ENCODE measurements at regions not wholly inside any gene's neighbourhood (a gene's known extent, or its start where the extent isn't known, plus 50 kb on each side); places are given as distances from the start of the nearest gene placed in this dataset.

DNA sequence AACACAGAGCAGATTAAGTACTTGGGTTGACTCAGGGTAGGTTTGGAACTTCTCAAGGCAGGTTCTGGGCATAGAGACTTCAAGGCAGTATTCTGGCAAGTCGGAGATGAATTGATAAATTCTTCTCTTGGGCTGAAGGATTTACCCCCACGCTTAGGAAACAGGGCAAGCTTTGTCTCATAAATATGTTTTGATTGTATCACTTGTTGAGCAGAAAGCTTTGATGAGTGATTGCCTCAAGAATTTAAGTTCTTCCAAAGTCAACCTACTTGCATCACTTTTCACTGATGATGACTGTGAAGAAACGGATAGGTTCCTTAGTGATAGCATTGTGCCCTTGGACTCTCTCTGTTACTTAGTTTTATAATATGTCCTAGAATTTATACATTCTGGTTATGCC lies 258.6 kb upstream of the DACH1 start:
- TF ChIP-seq, protein P1, sequence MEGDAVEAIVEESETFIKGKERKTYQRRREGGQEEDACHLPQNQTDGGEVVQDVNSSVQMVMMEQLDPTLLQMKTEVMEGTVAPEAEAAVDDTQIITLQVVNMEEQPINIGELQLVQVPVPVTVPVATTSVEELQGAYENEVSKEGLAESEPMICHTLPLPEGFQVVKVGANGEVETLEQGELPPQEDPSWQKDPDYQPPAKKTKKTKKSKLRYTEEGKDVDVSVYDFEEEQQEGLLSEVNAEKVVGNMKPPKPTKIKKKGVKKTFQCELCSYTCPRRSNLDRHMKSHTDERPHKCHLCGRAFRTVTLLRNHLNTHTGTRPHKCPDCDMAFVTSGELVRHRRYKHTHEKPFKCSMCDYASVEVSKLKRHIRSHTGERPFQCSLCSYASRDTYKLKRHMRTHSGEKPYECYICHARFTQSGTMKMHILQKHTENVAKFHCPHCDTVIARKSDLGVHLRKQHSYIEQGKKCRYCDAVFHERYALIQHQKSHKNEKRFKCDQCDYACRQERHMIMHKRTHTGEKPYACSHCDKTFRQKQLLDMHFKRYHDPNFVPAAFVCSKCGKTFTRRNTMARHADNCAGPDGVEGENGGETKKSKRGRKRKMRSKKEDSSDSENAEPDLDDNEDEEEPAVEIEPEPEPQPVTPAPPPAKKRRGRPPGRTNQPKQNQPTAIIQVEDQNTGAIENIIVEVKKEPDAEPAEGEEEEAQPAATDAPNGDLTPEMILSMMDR (conservative IDR thresholded peaks at IDR 0.05; ENCODE audit: low read depth, low read length), result no peak
- no peak for TF ChIP-seq EZH2phosphoT487 (IDR thresholded peaks at IDR 0.05; ENCODE audit: borderline replicate concordance, low read length)
